ENCODE measurements at regions not wholly inside any gene's neighbourhood (a gene's known extent, or its start where the extent isn't known, plus 50 kb on each side); places are given as distances from the start of the nearest gene placed in this dataset.

- TF ChIP-seq REST (IDR thresholded peaks at IDR 0.05; ENCODE audit: low read depth, low read length) (no peak), MTA2 (IDR thresholded peaks at IDR 0.05; ENCODE audit: low read depth) (no peak), BCL3 (IDR thresholded peaks at IDR 0.05; ENCODE audit: borderline replicate concordance, insufficient read depth, low read depth, low read length, poor library complexity, severe bottlenecking) (no peak), SKIL (IDR thresholded peaks at IDR 0.05; ENCODE audit: low read depth, poor library complexity, severe bottlenecking) (no peak), ATF3 (IDR thresholded peaks at IDR 0.05; ENCODE audit: borderline replicate concordance, extremely low read depth, low read depth, low read length) (no peak)
Measured at GRCh38 chr20:52564594-52564993, 373.0 kb upstream of the ZFP64 start (continued).

Data from GM12878 (cell line).